ENCODE measurements at regions not wholly inside any gene's neighbourhood (a gene's known extent, or its start where the extent isn't known, plus 50 kb on each side); places are given as distances from the start of the nearest gene placed in this dataset.

DNA sequence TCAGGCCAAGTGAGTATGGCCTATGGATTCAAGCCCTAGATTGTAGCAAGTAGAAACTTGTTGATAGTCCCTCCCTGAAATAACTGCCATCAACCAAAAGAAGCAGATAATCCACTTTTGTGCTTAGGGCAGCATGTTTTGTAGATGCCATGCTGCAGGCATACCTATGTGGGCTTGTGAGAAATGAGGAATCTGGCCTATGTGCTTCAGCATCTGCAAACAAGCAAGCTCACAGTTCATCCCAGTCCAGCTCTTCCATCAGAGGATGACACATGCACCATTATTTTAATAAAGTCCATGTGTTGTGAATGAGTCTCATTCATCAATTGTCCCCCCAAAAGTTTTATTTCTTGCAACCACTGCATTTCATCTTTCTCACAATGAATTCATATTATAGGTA lies 421.9 kb upstream of the DIPK2B start:
- no peak overlapping the region for H3K14ac ChIP-seq (ENCODE audit: insufficient read depth, low read length)
- no peak overlapping the region for H3K4ac ChIP-seq (ENCODE audit: low read depth, low read length)
- H3K9ac ChIP-seq (ENCODE audit: extremely low read depth, insufficient read length, low read length): no peak overlapping the region
- no peak overlapping the region for H3K56ac ChIP-seq (ENCODE audit: insufficient read length, low read depth, low read length)
- H2BK12ac ChIP-seq (ENCODE audit: insufficient read length, low read depth, low read length): no peak overlapping the region
- H2BK20ac ChIP-seq (ENCODE audit: low read depth, low read length, poor library complexity, severe bottlenecking): no peak overlapping the region
- Mint-ChIP-seq H3K27me3 (ENCODE audit: low read depth) (no peaks in the 10 kb centered on the region), H3K4me3 (no peak overlapping the region), H3K4me1 (peaks cover 12 to 15% of the 10 kb centered on the region in 2 experiments; a peak in 3 of 4 replicates), H3K36me3 (ENCODE audit: insufficient read depth in 1 of 3, low read depth in 3 of 3) (peaks cover 0 to 3% (median 2%) of the 10 kb centered on the region in 3 experiments; a peak in 4 of 7 replicates), H3K9me3 (peaks cover 72 to 77% of the 10 kb centered on the region in 2 experiments), H3K27ac (no peak overlapping the region)
- H3K9me3 ChIP-seq (ENCODE audit: control insufficient read depth, low read depth, low read length): no peaks in the 10 kb centered on the region
- TF ChIP-seq, protein P1, sequence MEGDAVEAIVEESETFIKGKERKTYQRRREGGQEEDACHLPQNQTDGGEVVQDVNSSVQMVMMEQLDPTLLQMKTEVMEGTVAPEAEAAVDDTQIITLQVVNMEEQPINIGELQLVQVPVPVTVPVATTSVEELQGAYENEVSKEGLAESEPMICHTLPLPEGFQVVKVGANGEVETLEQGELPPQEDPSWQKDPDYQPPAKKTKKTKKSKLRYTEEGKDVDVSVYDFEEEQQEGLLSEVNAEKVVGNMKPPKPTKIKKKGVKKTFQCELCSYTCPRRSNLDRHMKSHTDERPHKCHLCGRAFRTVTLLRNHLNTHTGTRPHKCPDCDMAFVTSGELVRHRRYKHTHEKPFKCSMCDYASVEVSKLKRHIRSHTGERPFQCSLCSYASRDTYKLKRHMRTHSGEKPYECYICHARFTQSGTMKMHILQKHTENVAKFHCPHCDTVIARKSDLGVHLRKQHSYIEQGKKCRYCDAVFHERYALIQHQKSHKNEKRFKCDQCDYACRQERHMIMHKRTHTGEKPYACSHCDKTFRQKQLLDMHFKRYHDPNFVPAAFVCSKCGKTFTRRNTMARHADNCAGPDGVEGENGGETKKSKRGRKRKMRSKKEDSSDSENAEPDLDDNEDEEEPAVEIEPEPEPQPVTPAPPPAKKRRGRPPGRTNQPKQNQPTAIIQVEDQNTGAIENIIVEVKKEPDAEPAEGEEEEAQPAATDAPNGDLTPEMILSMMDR (conservative IDR thresholded peaks at IDR 0.05): no peak
- H3K27ac ChIP-seq (ENCODE audit: insufficient read length, low read depth, low read length): no peak overlapping the region
- H4K20me1 ChIP-seq (ENCODE audit: control insufficient read depth, insufficient read depth, insufficient read length): no peaks in the 10 kb centered on the region
- H3K79me1 ChIP-seq (ENCODE audit: insufficient read depth, low read depth, low read length, poor library complexity, severe bottlenecking): no peaks in the 10 kb centered on the region
- no peak overlapping the region for H2BK15ac ChIP-seq (ENCODE audit: low read depth, low read length)
- H4K8ac ChIP-seq (replicated peaks; ENCODE audit: insufficient read length, low read depth, low read length): no peak overlapping the region
- no peak overlapping the region for H3T11ph ChIP-seq (ENCODE audit: low read length)
- no peak overlapping the region for H2BK5ac ChIP-seq (ENCODE audit: insufficient read length, low read length)
- no peak overlapping the region for H3K18ac ChIP-seq (ENCODE audit: insufficient read length, low read depth, low read length)
- no peak overlapping the region for H3K4me2 ChIP-seq (ENCODE audit: insufficient read depth, insufficient read length, low read length)
- H3K4me1 ChIP-seq (ENCODE audit: insufficient read depth, low read length): peaks cover 6% of the 10 kb centered on the region; the same call in 1 of the 2 replicates
- no peak overlapping the region for H2AFZ ChIP-seq (ENCODE audit: low read length)
- H3K79me2 ChIP-seq (ENCODE audit: insufficient read depth, low read length): no peaks in the 10 kb centered on the region
- H4K5ac ChIP-seq (ENCODE audit: insufficient read length, low read depth, low read length): no peak overlapping the region
- DNase-seq: no peak
- no peak overlapping the region for H4K91ac ChIP-seq (ENCODE audit: insufficient read length, low read depth, low read length)
- H3K23me2 ChIP-seq (ENCODE audit: insufficient read length, low read depth, low read length, poor library complexity, severe bottlenecking): no peaks in the 10 kb centered on the region
- no peak overlapping the region for H3K23ac ChIP-seq (ENCODE audit: insufficient read length, low read depth, low read length)
- H2BK120ac ChIP-seq (ENCODE audit: low read depth, low read length, poor library complexity, severe bottlenecking): no peak overlapping the region
- H3K27me3 ChIP-seq (ENCODE audit: insufficient read depth, low read length): no peaks in the 10 kb centered on the region
- no peak overlapping the region for H2AK5ac ChIP-seq (ENCODE audit: insufficient read length, low read length)
